NCI-H2227 (cell line): ENCODE measurements at regions not wholly inside any gene's neighbourhood (a gene's known extent, or its start where the extent isn't known, plus 50 kb on each side); places are given as distances from the start of the nearest gene placed in this dataset.

Experiments used
- DNase-seq: peaks from one replicate; lab custom pipeline; 2025; ENCODE audit not compliant: unreplicated experiment; lab: John Stamatoyannopoulos, UW

- no peak for DNase-seq
Observed at GRCh38 chr22:49377306-49377705, 450.4 kb downstream of the BRD1 start.

GRCh38 chr22:49373801-49374226 is 453.9 kb downstream of the BRD1 start:
- DNase-seq = no peak

- DNase-seq = no peak
Observed at GRCh38 chr22:49373289-49373666, 454.4 kb downstream of the BRD1 start.

GRCh38 chr22:49372530-49373288 is 455.0 kb downstream of the BRD1 start:
- DNase-seq = no peak

- DNase-seq = no peak
Observed at GRCh38 chr22:49372111-49372529, 455.6 kb downstream of the BRD1 start.

- DNase-seq = no peak
Observed at GRCh38 chr22:49371325-49372110, 456.2 kb downstream of the BRD1 start.

GRCh38 chr22:49370627-49371301 is 456.9 kb downstream of the BRD1 start:
- no peak for DNase-seq

- DNase-seq = no peak
Observed at GRCh38 chr22:49369726-49370626, 457.7 kb downstream of the BRD1 start.

GRCh38 chr22:49368976-49369725 is 458.5 kb downstream of the BRD1 start:
- no peak for DNase-seq

GRCh38 chr22:49368221-49368975 is 459.3 kb downstream of the BRD1 start:
- no peak for DNase-seq

- DNase-seq = no peak
Observed at GRCh38 chr22:49367041-49367697, 460.5 kb downstream of the BRD1 start.

GRCh38 chr22:49366437-49366836 is 461.2 kb downstream of the BRD1 start:
- no peak for DNase-seq

- no peak for DNase-seq
Observed at GRCh38 chr22:49365910-49366309, 461.8 kb downstream of the BRD1 start.

GRCh38 chr22:49365191-49365837 is 462.4 kb downstream of the BRD1 start:
- DNase-seq = no peak

GRCh38 chr22:49364398-49364797 is 463.3 kb downstream of the BRD1 start:
- DNase-seq = no peak

- no peak for DNase-seq
Observed at GRCh38 chr22:49363526-49364230, 464.0 kb downstream of the BRD1 start.

- DNase-seq = no peak
Observed at GRCh38 chr22:49362211-49362839, 465.3 kb downstream of the BRD1 start.
